Fibroblast of the aortic adventitia (primary cell): ENCODE measurements at regions not wholly inside any gene's neighbourhood (a gene's known extent, or its start where the extent isn't known, plus 50 kb on each side); places are given as distances from the start of the nearest gene placed in this dataset.

Experiments
- DNase-seq: peaks from one replicate; pipeline ENCODE4 v3.0.0-alpha.2; 2010; ENCODE audit warnings: low read depth
- H3K4me3 ChIP-seq: 2 replicates; pipeline ENCODE4 v1.5.1; 2011; ENCODE audit warnings: low read depth, mild to moderate bottlenecking, control low read depth, low read length, moderate library complexity
- CTCF ChIP-seq: IDR thresholded peaks from 2 replicates; pipeline ENCODE4 v1.5.1; 2011; ENCODE audit warnings: mild to moderate bottlenecking, low read length, control low read depth, inconsistent platforms; ENCODE audit not compliant: insufficient read depth

GRCh38 chr12:131506426-131506825 is 204.5 kb upstream of the SFSWAP start:
- no peak for TF ChIP-seq CTCF
- no peak overlapping the region for H3K4me3 ChIP-seq
- DNase-seq, result no peak

GRCh38 chr12:131507094-131507493 is 203.8 kb upstream of the SFSWAP start:
- DNase-seq, result no peak
- no peak for TF ChIP-seq CTCF
- H3K4me3 ChIP-seq, result no peak overlapping the region

GRCh38 chr12:131507881-131508280 is 203.0 kb upstream of the SFSWAP start:
- H3K4me3 ChIP-seq, result no peak overlapping the region
- DNase-seq, result no peak
- no peak for TF ChIP-seq CTCF

- DNase-seq, result no peak
- TF ChIP-seq CTCF, result no peak
- no peak overlapping the region for H3K4me3 ChIP-seq
Observed at GRCh38 chr12:131509701-131510100, 201.2 kb upstream of the SFSWAP start.

- no peak for TF ChIP-seq CTCF
- H3K4me3 ChIP-seq, result no peak overlapping the region
- DNase-seq, result no peak
Observed at GRCh38 chr12:131510431-131510830, 200.5 kb upstream of the SFSWAP start.

- TF ChIP-seq CTCF, result no peak
- no peak overlapping the region for H3K4me3 ChIP-seq
- no peak for DNase-seq
Observed at GRCh38 chr12:131511391-131511802, 199.5 kb upstream of the SFSWAP start.

GRCh38 chr12:131511803-131512561 is 198.9 kb upstream of the SFSWAP start:
- TF ChIP-seq CTCF, result no peak
- no peak for DNase-seq
- H3K4me3 ChIP-seq, result no peak overlapping the region
